ENCODE measurements at regions not wholly inside any gene's neighbourhood (a gene's known extent, or its start where the extent isn't known, plus 50 kb on each side); places are given as distances from the start of the nearest gene placed in this dataset.
A peak's percentile ranks its signal among the peaks of the same experiment; 100 is the strongest.
"Not testable (repeated sequence)": the region's sequence is repeated elsewhere in the genome, so short reads cannot be mapped to it uniquely, and the experiment has no call there.

- DNase-seq: no peak
These were observed 50.5 kb upstream of the PRNP start for GRCh38 chr20:4635781-4636180.

DNA sequence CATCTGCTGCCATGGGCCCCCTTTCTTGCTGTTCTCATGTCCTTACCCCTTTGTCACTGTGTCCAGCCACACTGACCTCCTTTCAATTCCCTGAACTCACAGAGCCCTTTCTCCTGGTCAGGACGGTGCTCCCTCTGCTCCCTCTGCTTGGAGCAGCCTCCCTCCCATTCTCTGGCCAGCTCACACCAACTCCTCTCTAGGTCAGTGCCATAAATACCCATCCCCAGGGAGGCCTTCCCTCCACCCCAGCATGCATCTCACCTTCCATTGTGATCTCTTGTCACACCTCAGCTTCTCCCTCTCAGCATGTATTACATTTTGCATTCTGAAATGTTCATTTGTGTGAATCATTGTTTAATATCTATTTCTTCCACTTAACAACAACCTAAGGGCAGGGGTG is 50.9 kb upstream of the PRNP start:
- no peak for DNase-seq

DNA sequence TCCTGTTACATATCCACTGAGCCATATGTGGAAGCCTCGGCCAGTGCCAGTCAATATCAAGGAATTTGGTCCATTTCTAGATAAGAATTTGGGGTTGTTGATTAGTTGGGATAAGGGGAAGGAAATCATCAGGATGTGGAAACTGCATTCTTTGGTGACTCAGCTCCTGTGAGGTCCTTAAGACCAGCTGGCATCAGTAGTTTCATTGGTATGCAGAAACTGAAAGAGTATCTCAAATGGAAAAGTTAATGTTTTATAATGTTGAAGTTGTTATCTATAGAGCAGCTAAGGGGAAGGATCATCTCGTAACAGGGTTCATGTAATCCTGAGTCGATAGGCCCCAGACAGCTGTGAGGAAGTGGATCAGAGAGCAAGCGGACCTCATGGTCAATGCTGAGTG is 52.5 kb upstream of the PRNP start:
- no peak for DNase-seq

DNA sequence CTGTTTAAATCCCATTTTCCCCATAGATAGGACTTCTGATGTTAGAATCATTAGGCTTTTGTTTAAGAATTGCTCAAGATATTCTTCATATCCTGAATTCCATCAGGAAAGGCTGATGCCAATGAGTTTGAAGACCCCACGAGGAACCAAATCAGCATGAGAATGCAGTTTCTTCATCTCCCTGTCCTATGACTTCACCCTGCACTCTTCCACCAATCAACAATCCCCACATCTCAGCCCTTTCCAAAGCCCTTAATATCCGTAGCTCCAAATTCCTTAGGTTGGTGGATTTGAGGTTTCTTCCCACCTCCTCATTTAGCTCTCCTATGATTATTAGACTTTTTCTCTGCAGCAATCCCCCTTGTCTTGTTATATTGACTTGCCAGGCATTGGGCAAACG is 52.9 kb upstream of the PRNP start:
- no peak for DNase-seq

DNA sequence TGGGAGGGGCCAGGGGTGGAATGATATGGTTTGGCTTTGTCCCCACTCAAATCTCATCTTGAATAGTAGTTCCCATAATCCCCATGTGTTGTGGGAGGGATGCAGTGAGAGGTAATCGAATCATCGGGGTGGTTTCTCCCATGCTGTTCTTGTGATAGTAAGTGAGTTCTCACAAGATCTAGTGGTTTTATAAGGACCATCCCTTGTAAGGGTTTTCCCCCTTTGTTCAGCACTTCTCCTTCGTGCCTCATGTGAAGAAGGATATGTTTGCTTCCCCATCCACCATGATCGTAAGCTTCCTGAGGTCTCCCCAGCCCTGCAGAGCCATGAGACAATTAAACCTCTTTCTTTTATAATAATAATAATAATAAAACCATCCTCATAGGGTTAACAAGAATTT is 53.4 kb upstream of the PRNP start:
- no peak for DNase-seq

DNA sequence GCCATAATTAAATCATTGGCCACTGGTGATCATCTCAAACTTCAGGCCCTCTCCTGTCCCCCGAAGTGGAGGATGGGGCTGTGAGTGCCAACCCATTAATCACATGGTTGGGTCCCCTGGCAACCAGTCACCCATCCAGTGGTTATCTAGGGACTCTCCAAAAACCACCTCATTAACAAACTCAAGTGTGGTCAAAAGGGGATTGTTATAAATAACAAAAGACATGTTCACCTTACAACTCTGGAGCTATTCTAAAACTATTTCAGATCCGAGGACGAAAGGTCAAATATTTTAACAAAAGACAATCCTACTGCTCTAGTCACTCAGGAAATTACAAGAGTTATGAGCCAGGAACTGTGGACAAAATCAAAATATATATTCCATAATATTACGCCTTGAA is 60.0 kb upstream of the PRNP start:
- DNase-seq: no peak

DNA sequence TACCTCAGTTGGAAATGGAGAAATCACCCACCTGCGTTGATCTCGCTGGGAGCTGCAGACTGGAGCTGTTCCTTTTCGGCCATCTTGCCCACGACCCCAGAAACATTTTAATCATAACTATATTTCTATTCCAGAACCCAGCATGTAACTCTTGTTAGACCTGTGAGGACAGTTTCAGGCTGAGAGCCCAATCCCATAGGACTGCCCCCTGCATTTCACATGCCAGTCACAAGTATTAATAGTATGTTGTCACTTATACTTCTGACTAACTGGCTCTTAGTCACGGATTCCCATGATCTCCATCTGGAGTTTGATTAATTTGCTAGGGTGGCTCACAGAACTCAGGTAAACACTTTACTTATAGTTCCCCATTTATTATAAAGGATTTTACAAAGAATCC is 60.6 kb upstream of the PRNP start:
- no peak for DNase-seq

DNA sequence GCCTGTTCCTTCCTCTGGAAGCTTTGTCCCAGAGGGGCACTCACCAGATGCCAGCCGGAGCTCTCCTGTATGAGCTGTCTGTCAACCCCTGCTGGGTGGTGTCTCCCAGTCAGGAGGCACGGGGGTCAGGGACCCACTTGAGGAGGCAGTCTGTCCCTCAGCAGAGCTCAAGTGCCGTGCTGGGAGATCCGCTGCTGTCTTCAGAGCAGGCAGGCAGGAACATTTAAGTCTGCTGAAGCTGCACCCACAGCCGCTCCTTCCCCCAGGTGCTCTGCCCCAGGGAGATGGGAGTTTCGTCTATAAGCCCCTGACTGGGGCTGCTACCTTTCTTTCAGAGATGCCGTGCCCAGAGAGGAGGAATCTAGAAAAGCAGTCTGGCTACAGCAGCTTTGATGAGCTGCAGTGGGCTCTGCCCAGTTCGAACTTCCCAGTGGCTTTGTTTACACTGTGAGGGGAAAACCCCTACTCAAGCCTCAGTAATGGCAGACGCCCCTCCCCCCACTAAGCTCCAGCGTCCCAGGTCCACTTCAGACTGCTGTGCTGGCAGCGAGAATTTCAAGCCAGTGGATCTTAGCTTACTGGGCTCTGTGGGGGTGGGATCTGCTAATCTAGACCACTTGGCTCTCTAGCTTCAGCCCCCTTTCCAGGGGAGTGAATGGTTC is 61.5 kb upstream of the PRNP start:
- not testable (repeated sequence) for DNase-seq

GRCh38 chr20:4619144-4619543 is 67.1 kb upstream of the PRNP start:
- DNase-seq: not testable (repeated sequence)

DNA sequence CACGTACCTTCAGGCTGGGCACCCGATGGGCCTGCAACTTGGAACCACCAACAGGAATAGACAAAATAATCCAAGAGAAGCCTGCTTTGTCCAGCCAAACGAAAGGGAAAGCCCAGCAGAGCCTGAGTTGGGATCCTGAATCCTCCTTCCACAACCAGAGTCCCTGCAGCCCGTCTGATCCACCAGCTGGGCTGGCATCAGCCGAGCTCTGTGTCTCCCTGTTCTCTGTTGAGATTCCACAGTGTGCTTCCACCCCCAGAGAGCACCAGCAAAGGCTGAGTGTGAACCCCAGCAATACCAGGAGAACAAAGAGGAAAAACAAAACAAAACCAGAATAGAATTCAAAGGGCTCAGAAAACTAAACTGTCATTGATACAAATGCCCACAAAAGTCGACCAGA is 68.8 kb upstream of the PRNP start:
- no peak for DNase-seq

- DNase-seq: no peak
These were observed 69.2 kb upstream of the PRNP start for GRCh38 chr20:4617019-4617418.

GRCh38 chr20:4613718-4614620 is 72.3 kb upstream of the PRNP start:
- DNase-seq: peak; percentile 49

DNA sequence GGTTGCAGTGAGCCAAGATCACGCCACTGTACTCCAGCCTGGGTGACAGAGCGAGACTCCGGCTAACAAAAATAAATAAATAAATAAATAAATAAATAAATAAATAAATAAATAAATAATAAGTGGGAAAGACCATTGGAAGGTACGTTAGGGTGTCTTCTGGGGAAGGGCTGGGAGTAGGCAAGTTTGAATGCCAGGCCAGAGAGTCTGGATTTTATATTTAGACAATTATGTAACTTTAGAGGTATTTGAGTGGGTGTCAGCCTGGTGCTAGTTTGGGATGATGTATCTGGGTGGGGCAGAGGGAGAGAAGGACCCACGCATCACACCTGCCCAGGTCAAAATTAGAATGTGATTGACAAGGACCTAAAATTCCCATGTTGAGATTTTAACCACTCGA is 73.1 kb upstream of the PRNP start:
- no peak for DNase-seq

DNA sequence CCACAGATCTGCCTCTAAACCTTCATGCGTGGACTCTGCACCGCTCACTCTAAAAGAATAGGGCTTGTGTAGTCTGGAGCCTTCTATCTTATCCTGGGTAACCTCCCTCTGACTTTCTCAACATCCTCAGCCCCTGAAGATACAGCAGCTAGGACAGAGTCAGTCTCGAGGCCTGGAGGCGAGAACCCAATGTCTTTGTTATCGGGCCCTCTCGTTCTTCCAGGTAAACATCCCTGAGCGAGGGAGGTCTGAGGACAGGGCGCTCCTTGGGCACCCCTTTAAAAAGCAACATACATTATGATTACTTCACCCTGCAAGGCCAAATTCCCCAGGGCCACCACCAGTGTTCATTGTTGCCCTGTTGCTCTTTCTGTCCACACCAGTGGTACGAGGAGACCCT is 75.4 kb upstream of the PRNP start:
- DNase-seq: no peak

DNA sequence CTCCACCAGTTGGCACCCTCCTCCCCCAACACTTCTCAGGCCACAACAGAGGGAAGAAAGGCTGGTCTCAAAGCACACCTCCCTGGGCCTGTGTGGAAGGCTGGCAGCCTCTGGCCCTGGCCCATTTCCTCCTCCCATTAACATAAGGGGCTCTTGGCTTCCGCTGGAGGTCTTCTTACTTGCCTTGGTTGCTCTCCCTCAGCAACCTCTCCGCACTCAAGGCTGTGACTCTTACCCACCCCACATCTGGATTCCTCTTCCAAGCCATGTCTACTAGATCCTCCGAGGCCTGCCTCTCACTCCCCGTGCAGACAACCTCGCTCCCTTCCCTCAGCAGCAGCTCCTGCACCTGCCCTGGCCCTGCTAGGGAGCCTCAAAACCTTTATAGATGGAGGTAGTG is 76.7 kb upstream of the PRNP start:
- no peak for DNase-seq

GRCh38 chr20:4608861-4609260 is 77.4 kb upstream of the PRNP start:
- DNase-seq: no peak

DNA sequence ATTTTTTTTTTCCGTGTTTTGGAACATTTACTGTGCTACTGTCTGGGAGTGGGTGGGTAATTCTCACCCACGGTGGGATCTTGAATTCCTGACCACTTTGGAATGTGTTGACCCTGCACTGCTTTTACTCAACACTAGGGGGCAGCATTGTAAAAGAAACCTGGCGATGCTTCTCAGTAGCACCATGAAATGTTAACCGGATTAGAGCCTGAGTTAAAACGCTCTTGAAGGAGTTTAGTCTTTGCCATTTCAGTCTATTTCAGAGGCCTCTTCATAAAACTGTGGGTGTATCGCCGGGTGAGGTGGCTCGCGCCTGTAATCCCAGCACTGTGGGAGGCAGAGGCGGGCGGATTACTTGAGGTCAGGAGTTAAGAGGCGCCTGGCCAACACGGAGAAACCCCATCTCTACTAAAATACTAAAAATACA is 79.0 kb upstream of the PRNP start:
- no peak for DNase-seq

GRCh38 chr20:4606051-4606450 is 80.2 kb upstream of the PRNP start:
- no peak for DNase-seq

GRCh38 chr20:4605166-4605565 is 81.1 kb upstream of the PRNP start:
- no peak for DNase-seq

DNA sequence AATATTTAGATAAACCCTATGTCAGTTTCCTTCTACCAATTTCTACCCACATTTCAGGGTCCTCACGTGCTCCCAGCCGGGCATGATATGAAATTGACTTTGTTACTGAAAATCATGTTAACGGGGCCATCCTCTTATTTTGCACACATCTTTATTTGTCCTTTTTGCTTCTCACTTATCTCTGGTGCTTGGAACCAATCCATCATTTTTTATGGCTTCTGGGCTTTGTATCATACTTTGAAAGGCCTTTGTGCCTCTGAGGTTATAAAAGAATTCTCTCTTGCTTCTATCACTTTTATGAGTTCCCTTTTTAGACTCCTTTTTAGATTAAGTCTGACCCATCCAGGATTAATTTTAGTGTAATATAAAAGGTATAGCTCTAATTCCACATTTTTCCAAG is 81.7 kb upstream of the PRNP start:
- no peak for DNase-seq

- no peak for DNase-seq
These were observed 82.5 kb upstream of the PRNP start for GRCh38 chr20:4603724-4604123.

DNA sequence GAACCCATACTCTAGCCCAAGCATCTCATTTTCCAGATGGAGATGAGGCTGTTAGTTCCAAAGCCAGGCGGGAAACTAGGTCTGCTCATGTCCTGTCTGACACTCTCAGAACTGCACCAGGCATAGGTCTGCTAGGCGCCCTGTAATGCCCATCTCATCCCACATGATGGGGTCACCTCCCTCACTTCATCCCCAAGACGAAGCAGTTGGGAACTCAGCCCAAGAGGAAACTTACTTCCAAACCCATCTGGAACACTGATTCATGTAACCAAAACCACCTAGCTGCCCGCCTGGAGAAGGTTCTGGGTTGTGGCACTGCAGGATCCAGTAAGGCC is 84.0 kb upstream of the PRNP start:
- no peak for DNase-seq

- no peak for DNase-seq
These were observed 84.5 kb upstream of the PRNP start for GRCh38 chr20:4601630-4602296.
